RKO (cell line): ENCODE measurements at regions not wholly inside any gene's neighbourhood (a gene's known extent, or its start where the extent isn't known, plus 50 kb on each side); places are given as distances from the start of the nearest gene placed in this dataset.

Experiments
- DNase-seq: peaks from one replicate; pipeline ENCODE4 v3.0.0-alpha.2; 2016; ENCODE audit warnings: low spot score

DNA sequence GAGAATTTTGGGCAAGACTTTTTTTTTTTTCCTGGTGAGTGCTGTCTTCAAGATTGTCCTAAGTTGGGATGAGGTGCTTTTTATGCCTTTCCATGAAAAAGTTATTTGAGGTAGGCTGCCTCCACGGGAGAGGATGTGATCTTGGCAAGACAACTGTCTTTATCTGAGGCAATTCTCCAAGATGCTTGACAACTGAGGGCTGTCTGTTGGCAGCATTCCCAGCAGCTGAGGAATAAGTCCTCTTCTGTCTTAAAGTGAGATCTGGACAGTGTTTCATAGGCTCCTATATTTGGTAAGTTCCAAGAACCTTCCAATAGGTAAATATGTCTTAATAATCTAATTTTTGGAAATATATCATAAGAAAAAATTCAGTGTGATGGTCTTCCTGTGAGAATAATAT is 662.0 kb downstream of the CDH11 start:
- DNase-seq: no peak

DNA sequence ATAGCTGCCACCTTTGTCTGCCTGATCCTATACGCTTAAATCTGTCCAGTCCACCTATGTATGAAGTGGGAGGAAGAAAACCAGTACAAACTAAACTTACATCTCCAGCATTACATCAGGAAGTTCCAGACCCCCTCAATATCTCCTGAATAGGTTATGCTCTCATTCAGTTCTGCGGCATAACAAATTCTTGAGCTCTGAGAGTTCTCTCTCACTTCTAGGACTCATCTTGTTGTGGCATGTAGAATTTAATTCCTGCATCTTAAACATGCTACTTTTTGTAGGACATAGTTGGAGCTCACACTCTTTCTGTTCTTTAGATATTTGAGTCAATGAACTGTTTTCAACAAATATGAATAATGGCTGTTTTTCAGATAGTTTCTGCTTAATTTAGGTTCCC is 662.5 kb downstream of the CDH11 start:
- no peak for DNase-seq

DNA sequence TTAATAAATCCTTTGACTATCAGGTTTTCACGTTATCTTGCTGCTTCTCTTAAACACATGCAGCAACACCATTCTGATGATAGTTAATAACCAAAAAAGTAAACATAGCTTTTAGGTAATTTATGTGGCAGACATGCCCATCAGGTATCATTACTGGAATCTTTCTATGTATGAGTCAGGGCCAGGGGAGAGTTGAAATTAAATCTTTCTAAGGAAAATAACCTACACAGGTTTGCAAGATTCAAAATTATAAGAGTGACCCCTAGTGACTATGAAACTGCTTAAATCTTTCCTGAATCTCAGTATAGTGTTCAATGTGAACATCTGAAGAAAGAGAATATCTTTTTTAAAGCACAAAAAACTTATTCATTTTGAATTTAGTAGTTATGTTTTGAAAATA is 666.6 kb downstream of the CDH11 start:
- no peak for DNase-seq

DNA sequence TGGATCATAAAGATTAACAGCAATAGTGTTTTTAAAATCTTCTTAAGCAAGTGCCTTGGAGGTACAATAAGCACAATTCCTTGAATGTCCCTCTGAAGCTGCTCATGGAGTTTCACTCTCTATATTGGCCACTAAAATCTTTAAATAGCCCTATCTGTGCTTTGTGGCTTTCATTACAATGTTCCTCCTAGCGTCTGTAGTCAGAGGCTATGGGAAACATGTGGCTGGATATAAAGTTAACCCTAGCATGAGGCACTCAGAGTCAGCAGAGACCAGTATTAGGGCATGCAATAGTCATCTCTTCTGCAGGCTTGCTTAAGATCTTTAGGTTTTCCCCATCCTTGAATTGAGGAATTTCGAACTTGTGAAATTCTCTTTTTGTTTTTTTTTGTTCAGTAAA is 668.2 kb downstream of the CDH11 start:
- no peak for DNase-seq

DNA sequence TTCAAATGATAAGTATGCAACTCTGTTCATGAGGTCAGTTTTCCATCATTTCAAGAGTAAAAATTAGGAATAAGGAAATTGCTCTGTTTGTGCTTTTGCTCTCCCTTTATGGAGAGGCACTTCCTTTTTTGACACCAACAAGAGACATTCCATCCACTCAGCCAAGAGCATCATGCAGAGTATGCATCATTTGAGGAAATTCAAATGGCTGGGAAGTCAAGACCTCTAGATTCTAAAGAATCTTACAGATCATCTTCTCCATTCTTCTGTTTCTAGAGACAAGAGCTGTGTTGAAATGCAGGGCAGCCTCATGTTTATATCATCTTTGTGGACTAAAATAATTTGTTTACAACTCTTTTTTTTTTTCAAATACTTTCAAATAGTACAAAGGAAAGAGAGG is 669.4 kb downstream of the CDH11 start:
- no peak for DNase-seq

DNA sequence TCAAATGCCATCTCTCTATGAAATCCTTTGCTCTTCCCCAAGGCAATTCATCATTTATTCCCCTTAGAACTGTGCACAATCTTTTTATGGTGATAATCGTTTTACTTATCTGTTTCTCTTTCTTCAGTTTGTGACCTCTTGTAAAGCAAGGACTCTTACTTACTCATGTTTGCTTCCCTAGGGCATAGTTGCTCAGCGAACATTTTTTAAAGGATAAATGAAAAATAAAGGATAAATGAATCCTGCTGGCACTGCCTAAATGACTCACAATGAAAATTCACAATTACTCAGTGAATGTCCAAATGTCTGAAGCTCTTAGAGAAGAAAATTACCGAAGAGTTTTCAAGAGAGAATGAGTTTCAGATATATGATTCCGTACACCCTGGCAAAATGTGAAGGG is 671.7 kb downstream of the CDH11 start:
- no peak for DNase-seq

DNA sequence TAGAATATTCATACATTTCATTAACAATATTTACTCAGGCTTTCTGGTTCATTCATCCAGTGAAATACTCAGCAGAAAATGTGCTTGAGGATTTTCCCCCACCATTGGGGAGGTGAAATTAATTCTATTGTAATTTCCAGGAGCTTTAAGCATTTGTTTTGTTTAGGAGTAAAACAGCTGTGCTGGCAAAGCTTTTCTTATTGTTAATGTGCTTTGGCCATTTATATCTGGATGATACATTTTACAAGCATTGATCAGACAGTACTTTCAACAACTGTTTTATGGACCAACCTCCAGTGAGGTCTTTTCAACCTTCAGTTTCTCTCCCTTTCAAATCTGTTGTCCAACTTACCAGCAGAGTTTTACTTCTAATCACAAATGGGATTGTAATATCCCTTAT is 672.4 kb downstream of the CDH11 start:
- DNase-seq: no peak

DNA sequence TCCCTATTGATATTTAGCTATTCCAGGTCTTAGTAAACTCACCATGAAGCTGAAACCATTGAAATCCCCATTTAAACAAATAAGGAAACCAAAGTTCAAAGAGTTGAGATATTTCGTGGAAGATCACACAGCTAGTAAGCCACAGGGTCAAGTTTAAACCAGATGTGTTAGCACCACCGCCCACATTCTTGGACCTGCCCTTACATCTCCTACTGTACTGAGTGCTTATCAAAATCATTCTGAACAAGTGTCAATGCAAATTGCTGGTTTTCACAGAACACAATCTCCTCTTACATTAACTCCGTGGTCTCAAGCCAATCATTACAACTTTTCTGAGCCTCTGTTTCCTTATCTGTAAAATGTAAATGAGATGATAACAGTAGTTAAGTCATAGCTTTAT is 676.2 kb downstream of the CDH11 start:
- DNase-seq: no peak

DNA sequence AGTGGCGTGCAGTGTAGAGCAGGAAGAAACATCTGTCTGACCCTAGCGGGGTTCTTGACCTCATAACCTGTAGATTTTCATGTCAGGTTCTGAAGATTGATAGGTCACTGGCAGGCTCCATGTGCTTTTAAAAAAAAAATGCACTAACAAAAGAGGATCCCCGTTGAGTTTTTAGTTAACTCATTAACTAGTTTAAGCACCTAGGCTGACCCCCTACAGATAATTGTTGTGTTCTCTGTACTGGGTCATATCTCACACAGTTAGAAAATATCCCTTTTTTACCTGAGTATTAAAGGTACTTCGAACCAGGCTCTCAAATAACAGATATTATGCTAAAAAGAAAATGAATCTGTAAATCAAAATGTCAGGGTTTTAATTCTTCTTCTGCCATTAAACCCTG is 676.6 kb downstream of the CDH11 start:
- no peak for DNase-seq

DNA sequence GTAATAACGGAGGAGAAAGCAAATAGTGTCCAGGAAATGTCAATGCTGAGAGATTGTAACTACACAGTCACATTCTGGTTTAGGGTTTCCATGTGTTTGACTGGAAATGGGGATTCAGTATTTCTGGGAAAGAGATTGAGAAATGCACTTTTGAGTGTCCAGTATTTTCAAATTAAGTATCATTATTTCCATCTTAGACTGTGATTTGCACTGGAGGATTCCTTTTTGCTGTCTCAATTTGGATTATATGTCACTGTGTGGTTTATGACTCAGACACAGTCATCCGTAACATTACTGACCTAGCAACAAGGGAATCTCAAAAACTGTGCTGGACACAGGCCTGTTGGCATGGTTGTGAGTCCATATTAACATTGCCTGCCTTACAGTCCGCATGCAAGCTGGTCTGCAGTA is 681.4 kb downstream of the CDH11 start:
- DNase-seq: peak; percentile 82

DNA sequence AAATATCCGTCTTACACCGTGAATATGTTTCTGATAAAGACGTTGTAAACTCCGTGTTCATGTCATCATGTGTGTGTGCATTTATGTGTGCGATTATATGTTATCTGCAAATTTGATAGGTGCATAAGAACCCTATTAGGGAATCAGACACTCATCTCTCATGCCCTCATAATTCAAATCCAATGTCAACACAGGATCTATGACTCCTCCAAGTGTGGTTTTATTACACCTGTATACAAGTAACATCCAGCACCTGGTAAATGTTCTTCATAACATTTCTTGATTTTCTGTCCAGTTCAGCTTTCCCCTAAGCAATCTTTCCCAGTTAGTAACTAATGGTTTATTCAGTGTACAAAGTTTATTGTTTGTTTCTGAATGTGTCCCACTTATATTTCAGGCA is 681.9 kb downstream of the CDH11 start:
- DNase-seq: no peak

DNA sequence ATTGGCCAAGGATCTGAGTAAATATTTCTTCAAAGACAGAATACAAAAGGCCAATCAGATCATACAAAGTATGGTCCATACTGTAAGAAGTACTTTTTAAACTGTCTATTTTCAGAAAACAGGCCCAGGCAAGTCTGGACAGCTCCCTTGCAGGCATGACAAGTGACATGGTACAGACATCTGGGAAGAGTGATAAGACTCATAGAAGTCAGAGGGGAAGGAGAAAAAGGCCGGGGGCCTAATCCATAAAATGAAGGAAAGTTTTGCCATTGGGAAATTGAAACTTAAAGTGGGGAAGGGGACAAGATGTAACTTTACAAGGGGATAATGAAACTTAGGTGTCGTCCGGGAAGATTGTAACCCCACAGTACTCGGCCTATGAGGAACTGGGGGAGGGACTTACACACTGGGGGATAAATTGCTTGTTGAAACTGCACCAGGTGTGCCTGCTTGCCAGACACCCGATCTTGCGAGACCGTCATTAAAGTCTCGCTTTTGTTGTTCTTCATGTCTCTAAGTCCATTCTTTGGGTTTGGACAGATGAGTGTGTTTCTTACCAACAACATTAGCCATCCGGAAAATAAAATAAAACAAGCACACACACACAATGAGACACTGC is 684.0 kb downstream of the CDH11 start:
- DNase-seq: no peak

DNA sequence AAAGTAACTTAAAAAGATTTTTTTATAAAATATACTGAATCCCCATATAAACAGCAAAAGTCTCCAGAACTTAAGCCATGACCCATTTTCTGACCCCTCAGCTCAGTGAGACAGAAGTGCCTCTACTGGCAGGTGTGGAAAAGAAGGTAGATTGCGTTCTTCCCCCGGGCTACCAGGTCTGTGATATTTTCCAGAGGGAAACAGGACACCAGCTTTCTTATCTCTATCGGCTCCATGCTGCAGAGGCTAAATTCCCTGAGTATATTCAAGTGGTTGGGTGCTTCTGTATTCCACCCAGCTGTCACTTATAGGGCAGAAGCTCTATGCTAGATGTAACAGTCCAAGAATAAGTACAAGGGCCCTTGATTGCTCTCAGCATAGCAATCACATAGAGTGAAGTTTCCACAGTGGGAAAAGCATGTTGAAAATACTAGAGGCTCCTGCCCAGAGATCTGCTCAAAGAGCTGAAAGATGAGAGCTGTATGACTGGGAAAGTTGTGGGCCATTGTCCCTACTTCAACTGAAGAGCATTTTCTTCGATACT is 687.3 kb downstream of the CDH11 start:
- no peak for DNase-seq

DNA sequence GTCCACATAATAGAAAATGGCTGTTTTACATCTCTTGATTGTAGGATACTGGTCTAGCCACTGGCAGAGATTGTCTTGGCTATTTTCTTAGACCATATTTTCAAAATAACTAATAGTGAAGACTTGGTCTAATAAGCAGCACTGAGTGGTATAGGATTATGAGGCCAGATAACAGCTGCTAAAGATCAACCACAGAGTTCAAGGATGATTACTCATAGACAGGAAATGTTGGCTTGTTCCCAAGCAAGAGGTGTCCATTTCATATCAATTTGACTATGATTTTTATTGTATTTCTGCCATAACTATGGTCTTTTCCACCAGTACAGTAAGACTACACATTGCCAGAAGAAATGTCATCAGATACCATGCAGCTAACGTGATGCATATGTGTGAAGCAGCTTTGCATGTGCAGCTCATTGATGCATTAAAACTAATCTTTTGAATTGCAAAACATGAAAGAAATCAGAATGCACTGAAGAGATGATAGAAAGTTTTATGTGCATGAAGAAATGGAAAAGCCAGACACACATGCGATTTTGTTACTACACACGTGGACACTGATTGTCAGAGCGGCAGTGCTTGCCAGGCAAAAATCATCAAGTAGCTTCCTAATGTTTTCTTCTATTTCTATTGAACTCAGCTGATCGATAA is 693.3 kb downstream of the CDH11 start:
- DNase-seq: peak; percentile 37

DNA sequence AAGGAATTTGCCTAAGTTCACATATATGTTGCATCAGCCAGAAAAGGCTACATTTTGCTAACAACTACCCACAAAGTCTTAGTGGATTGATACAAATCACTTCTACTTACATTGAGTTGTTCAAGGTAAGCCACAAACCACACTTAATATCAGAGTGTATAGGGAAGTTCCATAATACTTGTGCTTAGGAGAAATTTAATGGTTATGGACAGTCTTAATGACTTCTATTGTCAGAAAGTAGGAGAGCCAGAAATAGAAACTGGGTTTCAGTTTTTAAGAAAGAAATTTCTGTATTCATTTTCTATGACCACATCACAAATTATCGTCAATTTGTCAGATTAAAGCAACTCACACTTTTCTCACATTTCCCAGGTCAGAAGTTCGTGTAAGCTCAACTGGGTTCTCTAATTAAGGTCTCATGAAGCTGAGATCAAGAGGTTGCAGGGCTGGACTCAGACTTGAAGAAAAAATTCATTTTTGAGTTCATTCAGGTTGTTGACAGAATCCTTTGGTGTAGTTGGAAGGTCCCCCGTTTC is 695.7 kb downstream of the CDH11 start:
- no peak for DNase-seq

DNA sequence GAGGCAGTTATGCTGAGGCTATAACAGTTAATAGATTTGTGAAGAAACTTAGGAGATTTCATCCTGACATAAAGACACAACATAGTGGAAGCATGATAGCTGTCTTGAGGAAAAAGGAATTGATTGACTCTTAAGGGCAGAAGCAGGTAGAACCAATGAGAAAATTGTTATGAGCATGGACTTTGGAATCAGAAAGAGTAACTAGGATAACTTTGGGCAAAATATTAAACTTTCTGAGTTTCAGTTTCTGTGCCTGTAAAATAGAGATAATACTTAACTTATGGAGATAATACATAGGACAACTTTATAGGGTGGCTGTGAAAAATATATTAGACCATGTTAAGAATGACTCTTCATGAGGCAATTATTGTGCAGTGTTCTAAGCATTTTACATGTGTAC is 696.5 kb downstream of the CDH11 start:
- no peak for DNase-seq

DNA sequence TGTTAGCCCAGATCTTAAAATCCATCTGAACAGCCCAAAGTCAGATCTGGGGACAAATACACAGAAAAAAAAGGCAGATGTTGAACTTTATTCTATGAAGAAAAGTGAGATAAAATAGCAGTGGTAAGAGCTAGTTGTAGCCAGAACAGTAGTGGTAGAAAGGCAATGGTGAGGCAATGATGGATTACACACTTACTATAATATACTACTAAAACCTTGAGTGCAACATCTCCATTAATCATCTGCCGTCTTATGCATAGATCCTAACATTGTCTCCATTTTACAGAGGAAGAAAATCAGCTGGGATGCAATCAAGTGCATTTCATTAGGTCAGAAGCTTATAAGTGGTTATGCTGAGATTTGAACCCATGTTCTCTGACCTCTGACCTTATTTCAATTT is 699.6 kb downstream of the CDH11 start:
- no peak for DNase-seq

DNA sequence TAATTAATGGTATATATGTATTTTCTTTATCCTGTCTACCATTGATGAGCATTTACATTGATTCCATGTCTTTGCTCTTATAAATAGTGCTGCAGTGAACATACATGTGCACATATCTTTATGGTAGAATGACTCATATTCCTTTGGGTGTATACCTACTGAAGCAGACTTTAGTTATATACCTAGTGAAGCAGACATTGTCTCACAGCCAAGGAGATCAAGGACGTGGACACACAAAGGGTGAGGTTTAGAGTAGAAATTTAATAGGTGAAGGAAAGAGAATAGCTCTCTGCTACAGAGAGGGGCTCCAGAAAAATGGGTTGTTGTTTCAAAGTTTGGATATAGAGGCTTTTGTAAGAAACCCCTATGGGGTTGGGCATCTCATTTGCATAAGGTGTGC is 700.3 kb downstream of the CDH11 start:
- DNase-seq: no peak

DNA sequence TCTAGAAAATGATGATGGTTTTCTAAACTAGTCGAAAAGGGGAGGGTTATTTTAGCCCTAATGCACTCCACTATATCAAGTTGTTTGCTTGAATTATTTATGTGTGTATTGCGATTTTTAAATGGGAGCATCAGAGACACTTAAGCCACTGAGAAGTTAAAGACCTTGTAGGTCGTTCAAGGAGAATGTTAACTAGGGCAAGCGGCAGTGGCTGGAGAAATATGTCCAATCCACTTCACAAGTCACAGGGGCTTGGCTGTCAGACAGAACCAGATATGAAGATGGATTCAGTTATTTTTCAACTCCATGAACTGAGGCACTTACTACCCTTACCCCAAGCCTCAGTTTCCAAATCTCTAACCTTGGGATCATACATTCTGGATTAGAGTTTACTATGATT is 702.0 kb downstream of the CDH11 start:
- no peak for DNase-seq

DNA sequence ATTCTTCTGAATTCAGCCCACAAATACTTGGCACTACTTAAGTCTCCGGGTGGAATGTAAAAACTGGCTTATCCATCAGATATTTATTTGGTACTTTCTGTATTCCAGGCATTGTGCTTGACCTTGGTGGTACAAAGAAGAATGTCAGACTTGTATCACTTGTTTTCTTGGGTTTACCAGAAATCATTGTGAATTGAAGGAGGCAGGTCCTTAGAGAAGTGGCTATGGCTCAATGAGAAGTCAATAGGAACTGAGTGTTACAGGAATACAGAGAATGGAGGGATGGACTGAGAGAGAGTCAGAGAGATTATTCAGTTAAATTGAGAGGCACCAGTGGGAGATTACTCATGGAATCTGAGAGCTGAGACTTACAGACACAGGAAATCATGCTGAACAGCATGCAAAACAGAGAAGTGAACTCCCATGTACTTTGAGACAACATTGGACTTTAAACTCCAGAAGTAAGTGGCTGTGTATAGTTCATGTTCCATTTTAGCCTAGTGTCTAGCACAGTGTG is 704.1 kb downstream of the CDH11 start:
- DNase-seq: no peak

DNA sequence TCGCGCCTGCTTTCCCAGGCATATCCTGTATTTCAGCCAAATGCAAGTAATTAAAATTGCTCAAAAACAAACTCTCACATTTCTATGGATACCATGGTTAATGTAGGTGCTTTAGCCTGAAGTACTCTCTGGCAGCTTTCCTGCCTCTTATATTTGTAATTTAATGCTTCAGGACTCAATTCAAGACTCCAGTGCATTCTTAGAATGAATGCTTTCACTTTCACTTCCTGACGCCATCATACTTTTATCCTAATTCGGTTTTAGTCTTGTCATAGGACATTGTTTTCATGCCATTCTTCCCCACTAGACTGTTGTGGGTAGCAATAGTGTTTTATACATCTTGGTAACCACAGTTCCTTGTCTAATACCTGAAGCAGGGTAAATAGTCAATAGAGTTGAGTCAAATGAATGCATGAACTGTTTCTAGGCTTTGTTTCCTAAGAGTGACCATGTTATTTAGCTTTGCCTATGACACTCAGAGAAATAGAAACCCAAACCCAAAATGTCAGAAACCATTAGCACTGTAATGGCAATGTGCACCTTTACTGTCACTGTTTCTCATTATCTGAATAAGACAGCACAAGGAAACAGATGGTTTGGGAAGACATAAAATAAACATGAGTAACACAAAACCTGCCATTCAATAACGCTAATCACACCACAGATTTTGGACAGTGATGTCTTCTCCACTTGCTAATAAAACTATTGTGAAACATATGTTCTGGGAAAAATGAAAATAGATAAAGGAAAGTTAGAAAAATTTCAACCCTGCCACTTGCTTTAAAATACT is 705.5 kb downstream of the CDH11 start:
- no peak for DNase-seq

DNA sequence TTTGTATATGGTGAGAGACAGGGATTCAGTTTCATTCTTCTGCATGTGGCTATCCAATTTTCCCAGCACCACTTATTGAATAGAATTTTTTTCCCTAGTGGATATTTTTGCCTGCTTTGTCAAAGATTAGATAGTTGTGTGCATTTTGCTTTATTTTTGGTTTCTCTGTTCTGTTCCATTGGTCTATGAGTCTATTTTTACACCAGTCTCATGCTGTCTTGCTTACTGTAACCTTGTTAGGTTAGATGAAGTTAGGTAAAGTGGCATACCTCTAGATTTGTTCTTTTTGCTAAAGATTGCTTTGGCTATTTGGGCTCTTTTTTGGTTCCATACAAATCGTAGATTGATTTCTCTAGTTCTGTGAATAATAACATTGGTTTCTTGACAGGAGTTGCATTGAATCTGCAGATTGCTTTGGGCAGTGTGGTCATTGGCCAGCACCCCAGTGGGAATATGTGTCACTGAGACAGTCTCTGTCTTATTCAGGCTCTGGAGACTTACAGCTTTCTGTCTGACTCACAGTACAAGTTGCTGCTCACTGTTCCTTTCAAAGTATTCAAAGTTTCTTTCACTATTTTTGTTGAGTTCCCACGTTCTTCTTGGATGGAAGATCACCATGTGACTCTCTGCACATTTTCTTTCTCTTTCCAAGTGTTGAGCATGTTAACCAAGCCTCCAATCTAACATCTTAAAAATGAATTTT is 709.1 kb downstream of the CDH11 start:
- no peak for DNase-seq
